GM10248 (cell line): ENCODE measurements at regions not wholly inside any gene's neighbourhood (a gene's known extent, or its start where the extent isn't known, plus 50 kb on each side); places are given as distances from the start of the nearest gene placed in this dataset.

Source experiments
- CTCF ChIA-PET: fragments of 300-600 bp; sonication (Branson Sonifier 250); formaldehyde crosslinking; extraction: SDS; loops from one replicate; lab custom pipeline; 2021; ENCODE audit warnings: antibody characterized with exemption; lab: Yijun Ruan, JAX
- POLR2A ChIA-PET: fragments of 350-650 bp; sonication (Branson Sonifier 250); formaldehyde crosslinking; extraction: SDS; loops from one replicate; lab custom pipeline; 2020; ENCODE audit warnings: antibody characterized with exemption; lab: Yijun Ruan, JAX
- DNase-seq: peaks from one replicate; pipeline ENCODE4 v3.0.0; 2012; ENCODE audit errors: extremely low spot score
- TF ChIP-seq, protein P1 (sequence below): IDR thresholded peaks from 2 replicates; pipeline ENCODE4 v1.5.1; 2012; ENCODE audit warnings: mild to moderate bottlenecking, low read depth; ENCODE audit errors: extremely low read depth, missing control alignments, control extremely low read depth

DNA sequence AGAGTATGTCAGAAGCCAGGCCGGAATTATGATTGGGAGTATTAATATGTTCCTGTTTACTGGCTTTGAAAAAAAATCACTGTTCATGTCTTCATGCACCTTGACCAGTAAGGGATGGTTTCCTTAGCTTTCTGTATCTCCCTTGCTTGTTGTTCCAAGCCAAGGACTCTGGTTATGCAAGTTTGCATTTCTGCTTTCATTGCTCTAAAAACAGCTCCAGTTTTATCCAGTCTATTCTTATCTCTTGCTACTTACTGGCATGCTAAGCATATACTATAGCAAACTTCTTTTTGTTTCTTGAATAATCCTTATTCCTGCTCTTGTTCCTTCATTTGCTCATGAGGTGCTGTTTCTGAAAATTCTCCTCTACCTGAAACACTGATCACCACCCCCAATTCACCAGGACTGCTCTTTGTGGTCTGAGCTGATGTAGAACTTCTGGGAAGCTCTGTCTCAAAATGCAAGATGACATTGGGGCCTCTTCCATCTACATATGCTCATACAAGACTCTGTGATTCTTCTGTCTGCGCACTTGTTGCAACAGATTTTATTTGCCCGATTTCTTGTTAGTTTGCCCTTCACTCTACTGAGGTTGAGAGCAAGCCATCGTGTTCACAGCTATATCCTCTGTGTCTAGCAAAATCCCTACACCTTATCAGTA is 173.0 kb downstream of the EBLN2 start:
- TF ChIP-seq, protein P1, sequence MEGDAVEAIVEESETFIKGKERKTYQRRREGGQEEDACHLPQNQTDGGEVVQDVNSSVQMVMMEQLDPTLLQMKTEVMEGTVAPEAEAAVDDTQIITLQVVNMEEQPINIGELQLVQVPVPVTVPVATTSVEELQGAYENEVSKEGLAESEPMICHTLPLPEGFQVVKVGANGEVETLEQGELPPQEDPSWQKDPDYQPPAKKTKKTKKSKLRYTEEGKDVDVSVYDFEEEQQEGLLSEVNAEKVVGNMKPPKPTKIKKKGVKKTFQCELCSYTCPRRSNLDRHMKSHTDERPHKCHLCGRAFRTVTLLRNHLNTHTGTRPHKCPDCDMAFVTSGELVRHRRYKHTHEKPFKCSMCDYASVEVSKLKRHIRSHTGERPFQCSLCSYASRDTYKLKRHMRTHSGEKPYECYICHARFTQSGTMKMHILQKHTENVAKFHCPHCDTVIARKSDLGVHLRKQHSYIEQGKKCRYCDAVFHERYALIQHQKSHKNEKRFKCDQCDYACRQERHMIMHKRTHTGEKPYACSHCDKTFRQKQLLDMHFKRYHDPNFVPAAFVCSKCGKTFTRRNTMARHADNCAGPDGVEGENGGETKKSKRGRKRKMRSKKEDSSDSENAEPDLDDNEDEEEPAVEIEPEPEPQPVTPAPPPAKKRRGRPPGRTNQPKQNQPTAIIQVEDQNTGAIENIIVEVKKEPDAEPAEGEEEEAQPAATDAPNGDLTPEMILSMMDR = no peak
- ChIA-PET CTCF (interaction anchor here (1.5 to 1.9 kb wide), 3 partner anchors 10 to 43 kb away, joined by 3 to 4 read pairs (median 4); no protein-coding TSS in a partner anchor), POLR2A (no interaction called here)
- DNase-seq = no peak

DNA sequence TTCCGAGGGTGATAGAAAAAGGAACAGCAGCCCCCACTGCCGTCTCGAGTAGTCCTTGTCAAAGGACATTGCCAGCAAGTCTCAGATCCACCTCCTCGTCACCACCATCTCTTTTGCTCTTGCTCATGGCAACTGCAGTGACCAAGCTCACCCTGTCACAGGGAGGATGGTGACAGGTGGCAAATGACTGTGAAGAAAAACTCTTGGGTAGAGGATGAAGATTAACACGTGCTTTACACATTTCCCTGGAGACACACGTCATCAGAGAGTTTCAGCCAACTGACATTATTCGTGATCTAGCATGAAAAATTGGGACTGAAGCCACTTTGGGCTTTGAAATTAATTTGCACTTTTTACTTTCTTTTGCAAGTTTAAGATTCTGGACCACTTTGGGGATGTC is 174.3 kb downstream of the EBLN2 start:
- TF ChIP-seq, protein P1 = no peak
- CTCF ChIA-PET = no interaction called here
- POLR2A ChIA-PET = no interaction called here
- no peak for DNase-seq

DNA sequence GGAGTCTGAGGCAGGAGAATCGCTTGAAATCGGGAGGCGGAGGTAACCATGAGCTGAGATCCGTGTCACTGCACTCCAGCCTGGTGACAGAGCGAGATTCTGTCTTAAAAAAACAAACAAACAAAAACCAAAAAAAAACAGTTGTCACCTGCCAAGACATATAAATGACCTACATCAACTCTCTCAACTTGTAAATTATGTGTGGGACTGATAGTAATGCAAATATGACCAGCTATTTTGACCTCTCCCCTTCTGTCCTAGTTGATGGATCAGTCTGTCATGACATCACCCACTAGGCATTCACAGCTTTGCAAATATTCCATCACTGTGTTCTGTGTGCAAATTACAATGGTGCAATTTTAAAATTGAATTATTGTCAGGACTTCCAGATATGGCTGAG is 175.4 kb downstream of the EBLN2 start:
- no peak for DNase-seq
- ChIA-PET CTCF (no interaction called here), POLR2A (no interaction called here)
- TF ChIP-seq, protein P1 = no peak

DNA sequence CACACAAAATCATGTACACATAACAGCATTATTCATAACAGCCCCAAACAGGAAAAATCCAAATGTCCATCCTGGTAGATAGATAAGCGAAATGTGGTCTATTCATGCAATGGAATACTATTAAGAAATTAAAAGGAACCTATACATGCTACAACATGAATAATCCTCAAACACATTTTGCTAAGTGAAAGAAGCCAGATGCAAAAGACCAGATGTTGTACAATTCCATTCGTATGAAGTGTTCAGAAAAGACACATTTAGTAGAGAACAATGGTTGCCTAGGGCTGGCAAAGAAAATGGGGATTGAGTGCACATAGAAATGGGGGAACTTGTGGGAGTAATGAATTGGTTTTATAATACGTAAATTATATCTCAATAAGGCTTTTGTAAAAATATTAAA is 182.3 kb downstream of the EBLN2 start:
- POLR2A ChIA-PET = no interaction called here
- TF ChIP-seq, protein P1 = no peak
- CTCF ChIA-PET = interaction anchor here (1.2 to 1.5 kb wide), 2 partner anchors 9 to 10 kb away, joined by 4 read pairs; no protein-coding TSS in a partner anchor
- DNase-seq = no peak

DNA sequence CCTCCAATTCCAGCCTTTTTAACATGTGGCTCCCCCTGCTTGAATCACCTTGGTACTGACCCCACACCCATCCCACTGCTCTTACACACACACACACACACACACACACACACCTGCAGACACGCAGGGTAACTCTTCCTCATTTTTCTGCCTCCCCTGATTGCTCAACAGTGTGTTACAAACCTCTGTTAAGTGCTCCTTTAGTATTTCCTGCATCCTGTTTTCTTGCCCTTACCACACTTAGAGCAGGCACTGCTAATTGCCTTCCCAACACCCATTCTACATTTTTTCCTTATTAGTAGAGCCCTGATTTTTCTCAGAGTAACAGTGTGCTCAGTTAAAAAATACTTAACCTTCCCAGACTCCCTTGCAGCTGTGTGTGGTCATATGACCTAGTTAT is 184.0 kb downstream of the EBLN2 start:
- POLR2A ChIA-PET = no interaction called here
- no peak for DNase-seq
- TF ChIP-seq, protein P1 = no peak
- CTCF ChIA-PET = interaction anchor here (1.5 kb wide), 1 partner anchor 8 kb away, joined by 4 read pairs; no protein-coding TSS in a partner anchor

DNA sequence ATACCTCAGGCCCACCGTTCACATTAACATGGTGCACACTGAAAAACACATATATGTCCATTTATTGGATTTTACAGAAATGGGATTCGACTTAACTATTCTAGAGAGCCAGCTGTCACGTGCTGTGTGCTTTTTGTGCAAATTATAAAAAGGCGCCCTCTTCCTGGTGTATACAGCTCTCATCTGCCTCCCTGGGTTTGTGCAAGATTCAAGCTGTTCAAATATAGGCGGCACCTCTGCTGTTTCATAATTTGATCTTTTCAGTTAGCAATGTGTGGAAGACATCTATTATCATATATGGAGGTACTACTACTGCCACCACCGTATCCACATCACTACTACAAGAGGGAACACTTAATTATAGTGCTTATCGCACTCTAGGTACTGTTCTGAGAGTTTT is 187.6 kb downstream of the EBLN2 start:
- ChIA-PET POLR2A (no interaction called here), CTCF (no interaction called here)
- TF ChIP-seq, protein P1 = no peak
- DNase-seq = no peak

DNA sequence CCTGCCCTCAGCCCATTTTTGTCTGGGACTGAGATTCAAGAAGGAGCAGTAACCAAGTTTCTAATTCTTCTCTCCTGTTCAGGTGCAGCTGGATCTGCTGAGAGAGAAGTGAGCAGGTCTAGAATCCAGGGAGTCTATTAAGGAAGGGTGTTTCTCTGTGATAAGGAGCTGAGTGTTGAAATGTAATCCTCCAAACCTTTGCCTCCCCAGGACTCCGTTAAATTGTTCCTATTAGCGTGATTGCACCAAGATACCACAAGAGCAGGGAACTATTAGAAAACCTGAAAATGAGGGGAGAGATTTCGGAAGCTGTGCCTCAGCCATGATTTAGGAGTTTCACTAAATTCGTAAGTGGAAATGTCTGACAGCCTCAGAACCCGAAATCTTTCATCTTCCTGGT is 192.6 kb downstream of the EBLN2 start:
- ChIA-PET CTCF (interaction anchor here (1.0 to 1.3 kb wide), 3 partner anchors 9 to 24 kb away, joined by 3 to 4 read pairs (median 3); no protein-coding TSS in a partner anchor), POLR2A (no interaction called here)
- DNase-seq = no peak

More for the DNA sequence above, 192.6 kb downstream of the EBLN2 start:
- TF ChIP-seq, protein P1 = no peak
